HepG2 (cell line): ENCODE measurements at regions not wholly inside any gene's neighbourhood (a gene's known extent, or its start where the extent isn't known, plus 50 kb on each side); places are given as distances from the start of the nearest gene placed in this dataset.

Experiments used
- ADNP ChIP-seq: sonication (generic); formaldehyde crosslinking; IDR thresholded peaks from 2 replicates; pipeline ENCODE4 v1.4.0; 2020; ENCODE audit warnings: missing genetic modification reagents
- BHLHE40 ChIP-seq: IDR thresholded peaks from 2 replicates; pipeline ENCODE4 v1.6.1; 2011; ENCODE audit warnings: low read length, improper control_type of control experiment
- NONO ChIP-seq, 2 experiments: fragments of 450-650 bp in 1 of 2; sonication (generic) in 1 of 2; formaldehyde crosslinking in 1 of 2; IDR thresholded peaks in 1 of 2; conservative IDR thresholded peaks in 1 of 2; 2 replicates each; pipeline versions ENCODE4 v1.6.1 to v1.8.0; 2017 to 2022; ENCODE audit warnings: mild to moderate bottlenecking in 1 of 2, missing genetic modification reagents in 1 of 2, moderate library complexity in 1 of 2
- RBM39 ChIP-seq: fragments of 200-400 bp; formaldehyde crosslinking; IDR thresholded peaks from one replicate; pipeline ENCODE4 v1.6.1; 2018; ENCODE audit warnings: antibody characterized with exemption, mild to moderate bottlenecking, low read depth, low read length; ENCODE audit not compliant: poor library complexity, severe bottlenecking
- SMAD3 ChIP-seq: sonication (generic); formaldehyde crosslinking; IDR thresholded peaks from 2 replicates; pipeline ENCODE4 v1.4.0; 2020; ENCODE audit warnings: missing genetic modification reagents
- SYNCRIP ChIP-seq: fragments of 200-400 bp; formaldehyde crosslinking; IDR thresholded peaks from 2 replicates; pipeline ENCODE4 v1.6.1; 2018; ENCODE audit warnings: mild to moderate bottlenecking, low read depth, low read length; ENCODE audit not compliant: insufficient read depth
- TCF7L2 ChIP-seq: IDR thresholded peaks from 2 replicates; pipeline ENCODE4 v1.6.1; 2011; ENCODE audit warnings: mild to moderate bottlenecking, low read depth, low read length, moderate library complexity
- ZC3H4 ChIP-seq: sonication (generic); formaldehyde crosslinking; IDR thresholded peaks from 2 replicates; pipeline ENCODE4 v1.4.0; 2020; ENCODE audit warnings: missing genetic modification reagents, borderline replicate concordance
- ZNF274 ChIP-seq: sonication (generic); formaldehyde crosslinking; IDR thresholded peaks from 2 replicates; pipeline ENCODE4 v1.5.1; 2020; ENCODE audit warnings: mild to moderate bottlenecking, missing genetic modification reagents
- ZNF501 ChIP-seq: sonication (generic); formaldehyde crosslinking; IDR thresholded peaks from 2 replicates; pipeline ENCODE4 v1.5.1; 2020; ENCODE audit warnings: mild to moderate bottlenecking, moderate library complexity, missing genetic modification reagents
- ZNF816 ChIP-seq: sonication (generic); formaldehyde crosslinking; IDR thresholded peaks from 2 replicates; pipeline ENCODE4 v1.8.0; 2022; ENCODE audit warnings: missing genetic modification reagents, mild to moderate bottlenecking, borderline replicate concordance
- TF ChIP-seq, protein P1 (sequence below), 2 experiments: sonication (generic) in 1 of 2; formaldehyde crosslinking in 1 of 2; IDR thresholded peaks; 2 replicates each; pipeline versions ENCODE4 v1.5.1 to v1.6.1; 2011 to 2020; ENCODE audit warnings: borderline replicate concordance in 1 of 2, low read depth in 1 of 2, low read length in 1 of 2, mild to moderate bottlenecking in 1 of 2, missing genetic modification reagents in 1 of 2, moderate library complexity in 1 of 2
- TF ChIP-seq, protein P2 (sequence below): sonication (generic); formaldehyde crosslinking; IDR thresholded peaks from 2 replicates; pipeline ENCODE4 v1.5.0; 2020; ENCODE audit warnings: mild to moderate bottlenecking, missing genetic modification reagents, moderate library complexity
- TF ChIP-seq, protein P3 (sequence below): sonication (generic); formaldehyde crosslinking; IDR thresholded peaks from 2 replicates; pipeline ENCODE4 v1.4.0; 2020; ENCODE audit warnings: missing genetic modification reagents, mild to moderate bottlenecking, borderline replicate concordance

DNA sequence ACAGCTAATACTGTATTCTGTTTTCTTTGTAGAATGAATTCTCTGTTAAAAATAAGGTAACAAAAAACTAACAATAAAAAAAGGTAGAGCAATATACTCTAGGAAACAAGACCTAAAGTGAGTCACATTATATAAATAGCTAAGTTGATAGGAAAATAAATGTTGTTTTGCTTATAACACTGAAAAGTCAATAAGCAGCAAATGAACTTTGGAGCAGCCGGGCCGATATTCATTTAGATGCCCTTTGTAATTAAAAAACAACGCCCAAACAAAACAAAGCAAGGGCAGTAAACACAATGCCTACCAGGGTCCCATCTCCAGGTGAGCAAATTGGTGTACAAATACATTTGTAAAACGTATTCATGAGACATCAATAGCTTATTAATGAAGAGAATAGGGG lies 227.6 kb upstream of the FOXN3 start:
- TF ChIP-seq, protein P1, sequence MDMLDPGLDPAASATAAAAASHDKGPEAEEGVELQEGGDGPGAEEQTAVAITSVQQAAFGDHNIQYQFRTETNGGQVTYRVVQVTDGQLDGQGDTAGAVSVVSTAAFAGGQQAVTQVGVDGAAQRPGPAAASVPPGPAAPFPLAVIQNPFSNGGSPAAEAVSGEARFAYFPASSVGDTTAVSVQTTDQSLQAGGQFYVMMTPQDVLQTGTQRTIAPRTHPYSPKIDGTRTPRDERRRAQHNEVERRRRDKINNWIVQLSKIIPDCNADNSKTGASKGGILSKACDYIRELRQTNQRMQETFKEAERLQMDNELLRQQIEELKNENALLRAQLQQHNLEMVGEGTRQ (IDR thresholded peaks at IDR 0.05; ENCODE audit: low read depth, low read length), result no peak
- TF ChIP-seq, protein P1 (CRISPR knock-in tag; IDR thresholded peaks at IDR 0.05; ENCODE audit: borderline replicate concordance), result no peak
- TF ChIP-seq NONO (IDR thresholded peaks at IDR 0.05), result no peak
- TF ChIP-seq NONO (CRISPR knock-in tag; conservative IDR thresholded peaks at IDR 0.05), result no peak
- no peak for TF ChIP-seq SMAD3 (CRISPR knock-in tag)
- no peak for TF ChIP-seq ZNF501 (CRISPR knock-in tag)
- no peak for TF ChIP-seq ZNF274 (CRISPR knock-in tag)
- TF ChIP-seq ADNP (CRISPR knock-in tag), result no peak
- no peak for TF ChIP-seq BHLHE40
- TF ChIP-seq RBM39, result no peak
- TF ChIP-seq ZC3H4, result no peak
- TF ChIP-seq TCF7L2, result no peak
- no peak for TF ChIP-seq ZNF816 (CRISPR knock-in tag)
- TF ChIP-seq, protein P2, sequence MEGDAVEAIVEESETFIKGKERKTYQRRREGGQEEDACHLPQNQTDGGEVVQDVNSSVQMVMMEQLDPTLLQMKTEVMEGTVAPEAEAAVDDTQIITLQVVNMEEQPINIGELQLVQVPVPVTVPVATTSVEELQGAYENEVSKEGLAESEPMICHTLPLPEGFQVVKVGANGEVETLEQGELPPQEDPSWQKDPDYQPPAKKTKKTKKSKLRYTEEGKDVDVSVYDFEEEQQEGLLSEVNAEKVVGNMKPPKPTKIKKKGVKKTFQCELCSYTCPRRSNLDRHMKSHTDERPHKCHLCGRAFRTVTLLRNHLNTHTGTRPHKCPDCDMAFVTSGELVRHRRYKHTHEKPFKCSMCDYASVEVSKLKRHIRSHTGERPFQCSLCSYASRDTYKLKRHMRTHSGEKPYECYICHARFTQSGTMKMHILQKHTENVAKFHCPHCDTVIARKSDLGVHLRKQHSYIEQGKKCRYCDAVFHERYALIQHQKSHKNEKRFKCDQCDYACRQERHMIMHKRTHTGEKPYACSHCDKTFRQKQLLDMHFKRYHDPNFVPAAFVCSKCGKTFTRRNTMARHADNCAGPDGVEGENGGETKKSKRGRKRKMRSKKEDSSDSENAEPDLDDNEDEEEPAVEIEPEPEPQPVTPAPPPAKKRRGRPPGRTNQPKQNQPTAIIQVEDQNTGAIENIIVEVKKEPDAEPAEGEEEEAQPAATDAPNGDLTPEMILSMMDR (CRISPR knock-in tag), result no peak
- TF ChIP-seq SYNCRIP, result no peak
- TF ChIP-seq, protein P3, sequence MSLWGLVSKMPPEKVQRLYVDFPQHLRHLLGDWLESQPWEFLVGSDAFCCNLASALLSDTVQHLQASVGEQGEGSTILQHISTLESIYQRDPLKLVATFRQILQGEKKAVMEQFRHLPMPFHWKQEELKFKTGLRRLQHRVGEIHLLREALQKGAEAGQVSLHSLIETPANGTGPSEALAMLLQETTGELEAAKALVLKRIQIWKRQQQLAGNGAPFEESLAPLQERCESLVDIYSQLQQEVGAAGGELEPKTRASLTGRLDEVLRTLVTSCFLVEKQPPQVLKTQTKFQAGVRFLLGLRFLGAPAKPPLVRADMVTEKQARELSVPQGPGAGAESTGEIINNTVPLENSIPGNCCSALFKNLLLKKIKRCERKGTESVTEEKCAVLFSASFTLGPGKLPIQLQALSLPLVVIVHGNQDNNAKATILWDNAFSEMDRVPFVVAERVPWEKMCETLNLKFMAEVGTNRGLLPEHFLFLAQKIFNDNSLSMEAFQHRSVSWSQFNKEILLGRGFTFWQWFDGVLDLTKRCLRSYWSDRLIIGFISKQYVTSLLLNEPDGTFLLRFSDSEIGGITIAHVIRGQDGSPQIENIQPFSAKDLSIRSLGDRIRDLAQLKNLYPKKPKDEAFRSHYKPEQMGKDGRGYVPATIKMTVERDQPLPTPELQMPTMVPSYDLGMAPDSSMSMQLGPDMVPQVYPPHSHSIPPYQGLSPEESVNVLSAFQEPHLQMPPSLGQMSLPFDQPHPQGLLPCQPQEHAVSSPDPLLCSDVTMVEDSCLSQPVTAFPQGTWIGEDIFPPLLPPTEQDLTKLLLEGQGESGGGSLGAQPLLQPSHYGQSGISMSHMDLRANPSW, result no peak
